ENCODE measurements at regions not wholly inside any gene's neighbourhood (a gene's known extent, or its start where the extent isn't known, plus 50 kb on each side); places are given as distances from the start of the nearest gene placed in this dataset.

DNA sequence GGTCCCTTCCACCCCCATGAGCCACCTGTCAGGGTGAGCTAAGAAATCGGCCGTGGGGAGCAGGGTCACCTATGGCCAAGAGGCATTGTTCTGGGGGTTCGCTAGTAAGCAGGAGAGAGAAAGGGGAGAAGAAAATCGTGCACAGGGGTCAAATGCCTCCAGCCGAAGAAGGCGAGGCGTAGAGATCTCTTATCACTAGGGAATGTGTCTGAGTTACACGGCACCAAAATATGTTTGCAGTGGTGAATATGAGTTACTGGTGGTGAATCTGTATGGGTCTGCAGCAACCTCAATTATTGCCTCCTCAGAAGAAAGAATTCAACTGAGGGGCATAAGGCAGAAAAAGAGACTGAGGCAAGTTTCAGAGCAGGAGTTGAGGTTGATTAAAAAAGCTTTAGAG is 54.2 kb upstream of the RABGAP1L start:
- Histone ChIP-seq H3K27me3 (ENCODE audit: control insufficient read depth in 1 of 2, insufficient read depth in 2 of 2, low read length in 2 of 2) (0 out of 5 replicates have a peak, but pooled peaks cover 0 to 4% of the 10 kb centered on the region in 2 experiments), H3K4me1 (ENCODE audit: insufficient read depth, low read length) (no peaks in the 10 kb centered on the region), H3K79me2 (ENCODE audit: insufficient read depth, low read length) (no peaks in the 10 kb centered on the region), H3K4me2 (ENCODE audit: low read depth, low read length) (no peak overlapping the region), H3K4me3 (replicated peaks in 1 of 3; ENCODE audit: insufficient read depth in 1 of 3, low read depth in 2 of 3, low read length in 3 of 3) (no peak overlapping the region), H3K27ac (ENCODE audit: extremely low read length, insufficient read depth, low read length) (no peak overlapping the region), H4K20me1 (ENCODE audit: insufficient read depth, low read length) (no peaks in the 10 kb centered on the region), H3K9ac (ENCODE audit: insufficient read depth, low read depth, low read length) (no peak overlapping the region), H3K36me3 (replicated peaks in 1 of 2; ENCODE audit: control insufficient read depth in 1 of 2, insufficient read depth in 2 of 2, low read length in 2 of 2) (no peaks in the 10 kb centered on the region), H3K9me3 (ENCODE audit: low read length) (no peaks in the 10 kb centered on the region), H2AFZ (ENCODE audit: low read length) (no peak overlapping the region)
- intact Hi-C loops (cut with micrococcal nuclease; ENCODE audit: unreplicated experiment) (no loop called here), in situ Hi-C loops (cut with HindIII; ENCODE audit: extremely low pct_ligation_motif_present, low pct_unique_long_range_greater_than_20kb) (no loop called here)
- DNase-seq (ENCODE audit: low spot score) (no peak), FAIRE-seq (no peak), ATAC-seq (no peak)
- TF ChIP-seq RBFOX2 (IDR thresholded peaks at IDR 0.05; ENCODE audit: low read depth, low read length) = no peak
- no peak for TF ChIP-seq EZH2 (conservative IDR thresholded peaks at IDR 0.05; ENCODE audit: low read depth, low read length)
- TF ChIP-seq ZNF331 (CRISPR knock-in tag; IDR thresholded peaks at IDR 0.05) = no peak
- TF ChIP-seq GTF2F1 (IDR thresholded peaks at IDR 0.05; ENCODE audit: low read length) = no peak
- TF ChIP-seq, protein P1, sequence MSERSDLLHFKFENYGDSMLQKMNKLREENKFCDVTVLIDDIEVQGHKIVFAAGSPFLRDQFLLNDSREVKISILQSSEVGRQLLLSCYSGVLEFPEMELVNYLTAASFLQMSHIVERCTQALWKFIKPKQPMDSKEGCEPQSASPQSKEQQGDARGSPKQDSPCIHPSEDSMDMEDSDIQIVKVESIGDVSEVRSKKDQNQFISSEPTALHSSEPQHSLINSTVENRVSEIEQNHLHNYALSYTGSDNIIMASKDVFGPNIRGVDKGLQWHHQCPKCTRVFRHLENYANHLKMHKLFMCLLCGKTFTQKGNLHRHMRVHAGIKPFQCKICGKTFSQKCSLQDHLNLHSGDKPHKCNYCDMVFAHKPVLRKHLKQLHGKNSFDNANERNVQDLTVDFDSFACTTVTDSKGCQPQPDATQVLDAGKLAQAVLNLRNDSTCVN (CRISPR knock-in tag; IDR thresholded peaks at IDR 0.05; ENCODE audit: borderline replicate concordance) = no peak
- TF ChIP-seq MZF1 (CRISPR knock-in tag; IDR thresholded peaks at IDR 0.05; ENCODE audit: borderline replicate concordance) = no peak
- CTCF ChIA-PET (ENCODE audit: low intra/inter-chr PET ratio, low total read pairs) = no interaction called here
- BruUV-seq (replicated peaks) = no TSS peak
- POLR2A ChIA-PET = no interaction called here
- WGBS (ENCODE audit: low lambda C conversion rate) = 48% methylated on average over 8 of the region's 8 CpGs

DNA sequence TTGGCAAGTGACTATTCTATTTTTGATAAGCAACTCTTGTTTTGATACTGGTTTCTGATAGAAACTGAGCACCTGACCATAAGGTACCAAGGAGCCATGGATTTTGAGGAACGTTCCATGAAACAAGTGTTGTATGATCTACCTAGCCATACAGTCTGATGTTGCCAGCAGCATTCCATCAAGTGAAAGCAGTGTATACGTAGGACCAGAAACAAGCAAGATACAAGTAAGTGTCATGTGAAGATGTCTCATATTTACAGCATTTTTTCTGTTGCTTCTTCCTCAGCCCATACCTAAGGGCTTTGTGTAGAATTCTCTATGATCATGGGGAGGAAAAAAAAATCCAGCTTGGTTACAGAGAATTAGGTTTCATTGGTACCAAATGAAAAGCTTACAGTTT is 55.6 kb upstream of the RABGAP1L start:
- FAIRE-seq (no peak), ATAC-seq (no peak), DNase-seq (ENCODE audit: low spot score) (no peak)
- no TSS peak for BruUV-seq (replicated peaks)
- intact Hi-C loops (cut with micrococcal nuclease; ENCODE audit: unreplicated experiment) = no loop called here
- Histone ChIP-seq H3K9me3 (ENCODE audit: low read length) (no peaks in the 10 kb centered on the region), H4K20me1 (ENCODE audit: insufficient read depth, low read length) (no peaks in the 10 kb centered on the region), H3K36me3 (replicated peaks in 1 of 2; ENCODE audit: control insufficient read depth in 1 of 2, insufficient read depth in 2 of 2, low read length in 2 of 2) (no peaks in the 10 kb centered on the region), H3K4me1 (ENCODE audit: insufficient read depth, low read length) (no peaks in the 10 kb centered on the region), H3K79me2 (ENCODE audit: insufficient read depth, low read length) (no peaks in the 10 kb centered on the region), H3K27me3 (ENCODE audit: control insufficient read depth in 1 of 2, insufficient read depth in 2 of 2, low read length in 2 of 2) (0 out of 5 replicates have a peak, but pooled peaks cover 0 to 4% of the 10 kb centered on the region in 2 experiments), H3K9ac (ENCODE audit: insufficient read depth, low read depth, low read length) (no peak overlapping the region), H3K4me2 (ENCODE audit: low read depth, low read length) (no peak overlapping the region), H2AFZ (ENCODE audit: low read length) (no peak overlapping the region), H3K27ac (ENCODE audit: extremely low read length, insufficient read depth, low read length) (no peak overlapping the region), H3K4me3 (replicated peaks in 1 of 3; ENCODE audit: insufficient read depth in 1 of 3, low read depth in 2 of 3, low read length in 3 of 3) (no peak overlapping the region)
- in situ Hi-C loops (cut with HindIII; ENCODE audit: extremely low pct_ligation_motif_present, low pct_unique_long_range_greater_than_20kb) = no loop called here
- ChIA-PET POLR2A (no interaction called here), CTCF (ENCODE audit: low intra/inter-chr PET ratio, low total read pairs) (no interaction called here)
- WGBS (ENCODE audit: low lambda C conversion rate) = 69% methylated on average over 2 of the region's 2 CpGs
- TF ChIP-seq DNMT3B (CRISPR knock-in tag; conservative IDR thresholded peaks at IDR 0.05) (no peak), ZMYM2 (CRISPR knock-in tag; IDR thresholded peaks at IDR 0.05) (no peak)
- TF ChIP-seq, protein P2, sequence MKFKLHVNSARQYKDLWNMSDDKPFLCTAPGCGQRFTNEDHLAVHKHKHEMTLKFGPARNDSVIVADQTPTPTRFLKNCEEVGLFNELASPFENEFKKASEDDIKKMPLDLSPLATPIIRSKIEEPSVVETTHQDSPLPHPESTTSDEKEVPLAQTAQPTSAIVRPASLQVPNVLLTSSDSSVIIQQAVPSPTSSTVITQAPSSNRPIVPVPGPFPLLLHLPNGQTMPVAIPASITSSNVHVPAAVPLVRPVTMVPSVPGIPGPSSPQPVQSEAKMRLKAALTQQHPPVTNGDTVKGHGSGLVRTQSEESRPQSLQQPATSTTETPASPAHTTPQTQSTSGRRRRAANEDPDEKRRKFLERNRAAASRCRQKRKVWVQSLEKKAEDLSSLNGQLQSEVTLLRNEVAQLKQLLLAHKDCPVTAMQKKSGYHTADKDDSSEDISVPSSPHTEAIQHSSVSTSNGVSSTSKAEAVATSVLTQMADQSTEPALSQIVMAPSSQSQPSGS (CRISPR knock-in tag; IDR thresholded peaks at IDR 0.05) = no peak
- TF ChIP-seq, protein P3, sequence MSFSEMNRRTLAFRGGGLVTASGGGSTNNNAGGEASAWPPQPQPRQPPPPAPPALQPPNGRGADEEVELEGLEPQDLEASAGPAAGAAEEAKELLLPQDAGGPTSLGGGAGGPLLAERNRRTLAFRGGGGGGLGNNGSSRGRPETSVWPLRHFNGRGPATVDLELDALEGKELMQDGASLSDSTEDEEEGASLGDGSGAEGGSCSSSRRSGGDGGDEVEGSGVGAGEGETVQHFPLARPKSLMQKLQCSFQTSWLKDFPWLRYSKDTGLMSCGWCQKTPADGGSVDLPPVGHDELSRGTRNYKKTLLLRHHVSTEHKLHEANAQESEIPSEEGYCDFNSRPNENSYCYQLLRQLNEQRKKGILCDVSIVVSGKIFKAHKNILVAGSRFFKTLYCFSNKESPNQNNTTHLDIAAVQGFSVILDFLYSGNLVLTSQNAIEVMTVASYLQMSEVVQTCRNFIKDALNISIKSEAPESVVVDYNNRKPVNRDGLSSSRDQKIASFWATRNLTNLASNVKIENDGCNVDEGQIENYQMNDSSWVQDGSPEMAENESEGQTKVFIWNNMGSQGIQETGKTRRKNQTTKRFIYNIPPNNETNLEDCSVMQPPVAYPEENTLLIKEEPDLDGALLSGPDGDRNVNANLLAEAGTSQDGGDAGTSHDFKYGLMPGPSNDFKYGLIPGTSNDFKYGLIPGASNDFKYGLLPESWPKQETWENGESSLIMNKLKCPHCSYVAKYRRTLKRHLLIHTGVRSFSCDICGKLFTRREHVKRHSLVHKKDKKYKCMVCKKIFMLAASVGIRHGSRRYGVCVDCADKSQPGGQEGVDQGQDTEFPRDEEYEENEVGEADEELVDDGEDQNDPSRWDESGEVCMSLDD (CRISPR knock-in tag; IDR thresholded peaks at IDR 0.05; ENCODE audit: borderline replicate concordance) = no peak
- TF ChIP-seq, protein P4, sequence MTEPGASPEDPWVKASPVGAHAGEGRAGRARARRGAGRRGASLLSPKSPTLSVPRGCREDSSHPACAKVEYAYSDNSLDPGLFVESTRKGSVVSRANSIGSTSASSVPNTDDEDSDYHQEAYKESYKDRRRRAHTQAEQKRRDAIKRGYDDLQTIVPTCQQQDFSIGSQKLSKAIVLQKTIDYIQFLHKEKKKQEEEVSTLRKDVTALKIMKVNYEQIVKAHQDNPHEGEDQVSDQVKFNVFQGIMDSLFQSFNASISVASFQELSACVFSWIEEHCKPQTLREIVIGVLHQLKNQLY (CRISPR knock-in tag; IDR thresholded peaks at IDR 0.05) = no peak
- TF ChIP-seq, protein P5, sequence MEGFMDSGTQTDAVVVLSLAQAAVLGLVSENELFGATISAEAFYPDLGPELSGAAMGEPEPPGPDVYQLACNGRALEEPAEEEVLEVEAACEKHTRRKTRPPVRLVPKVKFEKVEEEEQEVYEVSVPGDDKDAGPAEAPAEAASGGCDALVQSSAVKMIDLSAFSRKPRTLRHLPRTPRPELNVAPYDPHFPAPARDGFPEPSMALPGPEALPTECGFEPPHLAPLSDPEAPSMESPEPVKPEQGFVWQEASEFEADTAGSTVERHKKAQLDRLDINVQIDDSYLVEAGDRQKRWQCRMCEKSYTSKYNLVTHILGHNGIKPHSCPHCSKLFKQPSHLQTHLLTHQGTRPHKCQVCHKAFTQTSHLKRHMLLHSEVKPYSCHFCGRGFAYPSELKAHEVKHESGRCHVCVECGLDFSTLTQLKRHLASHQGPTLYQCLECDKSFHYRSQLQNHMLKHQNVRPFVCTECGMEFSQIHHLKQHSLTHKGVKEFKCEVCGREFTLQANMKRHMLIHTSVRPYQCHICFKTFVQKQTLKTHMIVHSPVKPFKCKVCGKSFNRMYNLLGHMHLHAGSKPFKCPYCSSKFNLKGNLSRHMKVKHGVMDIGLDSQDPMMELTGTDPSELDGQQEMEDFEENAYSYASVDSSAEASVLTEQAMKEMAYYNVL (CRISPR knock-in tag; IDR thresholded peaks at IDR 0.05; ENCODE audit: borderline replicate concordance) = no peak

Measured in HepG2 (cell line).